ENCODE measurements at regions not wholly inside any gene's neighbourhood (a gene's known extent, or its start where the extent isn't known, plus 50 kb on each side); places are given as distances from the start of the nearest gene placed in this dataset.

DNA sequence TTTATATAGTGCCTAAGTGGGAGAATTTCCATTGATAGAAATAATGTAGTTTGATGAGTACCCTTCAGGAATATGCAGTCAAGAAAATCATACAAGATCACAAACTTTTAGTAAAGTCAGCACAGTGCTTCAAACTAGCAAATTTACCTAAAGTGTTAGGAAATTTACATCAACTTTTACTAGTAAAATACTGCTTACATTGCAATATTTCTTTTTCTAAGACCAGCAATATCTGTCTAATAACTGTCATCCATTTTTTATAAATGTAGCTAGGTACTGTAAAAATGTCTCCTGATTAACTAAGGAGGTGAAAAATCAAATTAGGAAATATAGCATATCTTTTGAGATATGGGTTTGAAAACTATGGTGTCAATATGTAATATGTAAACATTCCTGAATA is 405.4 kb downstream of the MDFIC start:
- Histone ChIP-seq H3K4me3 (ENCODE audit: low read depth, low read length) (no peak overlapping the region), H3K9me3 (ENCODE audit: control insufficient read depth, insufficient read depth, low read depth, low read length) (no peaks in the 10 kb centered on the region), H3K36me3 (ENCODE audit: control insufficient read depth in 2 of 2, insufficient read depth in 1 of 2, low read length in 2 of 2) (no peaks in the 10 kb centered on the region), H3K4me1 (ENCODE audit: control insufficient read depth, insufficient read depth, low read length) (no peaks in the 10 kb centered on the region), H3K27ac (ENCODE audit: extremely low read depth, low read depth, low read length) (no peak overlapping the region)
- ChIA-PET POLR2A (no interaction called here), CTCF (no interaction called here)
- no peak for TF ChIP-seq GLI4 (tag by site-specific recombination; IDR thresholded peaks at IDR 0.05)
- TF ChIP-seq ZNF37A (tag by site-specific recombination; IDR thresholded peaks at IDR 0.05): no peak
- TF ChIP-seq BCL11A (tag by site-specific recombination; IDR thresholded peaks at IDR 0.05; ENCODE audit: low read depth): no peak
- no peak for TF ChIP-seq KLF10 (tag by site-specific recombination; IDR thresholded peaks at IDR 0.05)
- no peak for TF ChIP-seq OVOL3 (tag by site-specific recombination; IDR thresholded peaks at IDR 0.05)
- no peak for TF ChIP-seq SCRT2 (tag by site-specific recombination; IDR thresholded peaks at IDR 0.05)
- TF ChIP-seq ZNF473 (tag by site-specific recombination; IDR thresholded peaks at IDR 0.05): no peak
- TF ChIP-seq ZNF521 (tag by site-specific recombination; IDR thresholded peaks at IDR 0.05): no peak

DNA sequence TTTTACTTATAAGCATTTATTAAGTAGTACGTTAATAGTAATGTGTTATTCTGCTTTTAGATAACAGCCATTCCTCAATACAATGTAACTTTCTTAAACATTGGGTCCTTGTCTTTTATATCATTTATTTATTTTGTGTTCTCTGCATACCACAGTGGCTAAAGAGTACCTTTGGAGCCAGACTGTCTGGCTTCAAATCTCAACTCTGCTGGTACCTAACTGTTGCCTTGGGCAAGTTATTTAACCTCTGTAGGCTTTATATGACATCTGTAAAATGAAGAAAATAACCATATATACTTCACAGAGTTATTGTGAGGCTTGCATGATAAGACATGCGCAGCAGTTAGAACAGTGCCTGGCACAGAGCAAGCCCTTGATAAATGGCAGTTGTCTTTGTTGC is 397.6 kb downstream of the MDFIC start:
- ChIA-PET POLR2A (no interaction called here), CTCF (no interaction called here)
- no peaks in the 10 kb centered on the region for H3K36me3 ChIP-seq (ENCODE audit: control insufficient read depth in 2 of 2, insufficient read depth in 1 of 2, low read length in 2 of 2)
- H3K9me3 ChIP-seq (ENCODE audit: control insufficient read depth, insufficient read depth, low read depth, low read length): no peaks in the 10 kb centered on the region
- no peaks in the 10 kb centered on the region for H3K4me1 ChIP-seq (ENCODE audit: control insufficient read depth, insufficient read depth, low read length)
- no peak overlapping the region for H3K4me3 ChIP-seq (ENCODE audit: low read depth, low read length)
- no peak for TF ChIP-seq ZNF324 (tag by site-specific recombination; IDR thresholded peaks at IDR 0.05)
- TF ChIP-seq, protein P1, sequence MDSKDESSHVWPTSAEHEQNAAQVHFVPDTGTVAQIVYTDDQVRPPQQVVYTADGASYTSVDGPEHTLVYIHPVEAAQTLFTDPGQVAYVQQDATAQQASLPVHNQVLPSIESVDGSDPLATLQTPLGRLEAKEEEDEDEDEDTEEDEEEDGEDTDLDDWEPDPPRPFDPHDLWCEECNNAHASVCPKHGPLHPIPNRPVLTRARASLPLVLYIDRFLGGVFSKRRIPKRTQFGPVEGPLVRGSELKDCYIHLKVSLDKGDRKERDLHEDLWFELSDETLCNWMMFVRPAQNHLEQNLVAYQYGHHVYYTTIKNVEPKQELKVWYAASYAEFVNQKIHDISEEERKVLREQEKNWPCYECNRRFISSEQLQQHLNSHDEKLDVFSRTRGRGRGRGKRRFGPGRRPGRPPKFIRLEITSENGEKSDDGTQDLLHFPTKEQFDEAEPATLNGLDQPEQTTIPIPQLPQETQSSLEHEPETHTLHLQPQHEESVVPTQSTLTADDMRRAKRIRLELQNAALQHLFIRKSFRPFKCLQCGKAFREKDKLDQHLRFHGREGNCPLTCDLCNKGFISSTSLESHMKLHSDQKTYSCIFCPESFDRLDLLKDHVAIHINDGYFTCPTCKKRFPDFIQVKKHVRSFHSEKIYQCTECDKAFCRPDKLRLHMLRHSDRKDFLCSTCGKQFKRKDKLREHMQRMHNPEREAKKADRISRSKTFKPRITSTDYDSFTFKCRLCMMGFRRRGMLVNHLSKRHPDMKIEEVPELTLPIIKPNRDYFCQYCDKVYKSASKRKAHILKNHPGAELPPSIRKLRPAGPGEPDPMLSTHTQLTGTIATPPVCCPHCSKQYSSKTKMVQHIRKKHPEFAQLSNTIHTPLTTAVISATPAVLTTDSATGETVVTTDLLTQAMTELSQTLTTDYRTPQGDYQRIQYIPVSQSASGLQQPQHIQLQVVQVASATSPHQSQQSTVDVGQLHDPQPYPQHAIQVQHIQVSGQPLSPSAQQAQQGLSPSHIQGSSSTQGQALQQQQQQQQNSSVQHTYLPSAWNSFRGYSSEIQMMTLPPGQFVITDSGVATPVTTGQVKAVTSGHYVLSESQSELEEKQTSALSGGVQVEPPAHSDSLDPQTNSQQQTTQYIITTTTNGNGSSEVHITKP (tag by site-specific recombination; IDR thresholded peaks at IDR 0.05): no peak
- no peak for TF ChIP-seq ZNF529 (tag by site-specific recombination; IDR thresholded peaks at IDR 0.05; ENCODE audit: insufficient replicate concordance)
- no peak for TF ChIP-seq YY1 (tag by site-specific recombination; IDR thresholded peaks at IDR 0.05)
- no peak for TF ChIP-seq ZNF768 (tag by site-specific recombination; IDR thresholded peaks at IDR 0.05)
- TF ChIP-seq ZNF112 (tag by site-specific recombination; IDR thresholded peaks at IDR 0.05): no peak
- TF ChIP-seq, protein P2, sequence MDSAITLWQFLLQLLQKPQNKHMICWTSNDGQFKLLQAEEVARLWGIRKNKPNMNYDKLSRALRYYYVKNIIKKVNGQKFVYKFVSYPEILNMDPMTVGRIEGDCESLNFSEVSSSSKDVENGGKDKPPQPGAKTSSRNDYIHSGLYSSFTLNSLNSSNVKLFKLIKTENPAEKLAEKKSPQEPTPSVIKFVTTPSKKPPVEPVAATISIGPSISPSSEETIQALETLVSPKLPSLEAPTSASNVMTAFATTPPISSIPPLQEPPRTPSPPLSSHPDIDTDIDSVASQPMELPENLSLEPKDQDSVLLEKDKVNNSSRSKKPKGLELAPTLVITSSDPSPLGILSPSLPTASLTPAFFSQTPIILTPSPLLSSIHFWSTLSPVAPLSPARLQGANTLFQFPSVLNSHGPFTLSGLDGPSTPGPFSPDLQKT (IDR thresholded peaks at IDR 0.05; ENCODE audit: borderline replicate concordance, low read depth, low read length): no peak
- TF ChIP-seq KLF10 (tag by site-specific recombination; IDR thresholded peaks at IDR 0.05): no peak
- no peak for TF ChIP-seq ZFP3 (tag by site-specific recombination; IDR thresholded peaks at IDR 0.05; ENCODE audit: low read depth)
- TF ChIP-seq, protein P3, sequence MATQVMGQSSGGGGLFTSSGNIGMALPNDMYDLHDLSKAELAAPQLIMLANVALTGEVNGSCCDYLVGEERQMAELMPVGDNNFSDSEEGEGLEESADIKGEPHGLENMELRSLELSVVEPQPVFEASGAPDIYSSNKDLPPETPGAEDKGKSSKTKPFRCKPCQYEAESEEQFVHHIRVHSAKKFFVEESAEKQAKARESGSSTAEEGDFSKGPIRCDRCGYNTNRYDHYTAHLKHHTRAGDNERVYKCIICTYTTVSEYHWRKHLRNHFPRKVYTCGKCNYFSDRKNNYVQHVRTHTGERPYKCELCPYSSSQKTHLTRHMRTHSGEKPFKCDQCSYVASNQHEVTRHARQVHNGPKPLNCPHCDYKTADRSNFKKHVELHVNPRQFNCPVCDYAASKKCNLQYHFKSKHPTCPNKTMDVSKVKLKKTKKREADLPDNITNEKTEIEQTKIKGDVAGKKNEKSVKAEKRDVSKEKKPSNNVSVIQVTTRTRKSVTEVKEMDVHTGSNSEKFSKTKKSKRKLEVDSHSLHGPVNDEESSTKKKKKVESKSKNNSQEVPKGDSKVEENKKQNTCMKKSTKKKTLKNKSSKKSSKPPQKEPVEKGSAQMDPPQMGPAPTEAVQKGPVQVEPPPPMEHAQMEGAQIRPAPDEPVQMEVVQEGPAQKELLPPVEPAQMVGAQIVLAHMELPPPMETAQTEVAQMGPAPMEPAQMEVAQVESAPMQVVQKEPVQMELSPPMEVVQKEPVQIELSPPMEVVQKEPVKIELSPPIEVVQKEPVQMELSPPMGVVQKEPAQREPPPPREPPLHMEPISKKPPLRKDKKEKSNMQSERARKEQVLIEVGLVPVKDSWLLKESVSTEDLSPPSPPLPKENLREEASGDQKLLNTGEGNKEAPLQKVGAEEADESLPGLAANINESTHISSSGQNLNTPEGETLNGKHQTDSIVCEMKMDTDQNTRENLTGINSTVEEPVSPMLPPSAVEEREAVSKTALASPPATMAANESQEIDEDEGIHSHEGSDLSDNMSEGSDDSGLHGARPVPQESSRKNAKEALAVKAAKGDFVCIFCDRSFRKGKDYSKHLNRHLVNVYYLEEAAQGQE (tag by site-specific recombination; IDR thresholded peaks at IDR 0.05): no peak
- TF ChIP-seq, protein P4, sequence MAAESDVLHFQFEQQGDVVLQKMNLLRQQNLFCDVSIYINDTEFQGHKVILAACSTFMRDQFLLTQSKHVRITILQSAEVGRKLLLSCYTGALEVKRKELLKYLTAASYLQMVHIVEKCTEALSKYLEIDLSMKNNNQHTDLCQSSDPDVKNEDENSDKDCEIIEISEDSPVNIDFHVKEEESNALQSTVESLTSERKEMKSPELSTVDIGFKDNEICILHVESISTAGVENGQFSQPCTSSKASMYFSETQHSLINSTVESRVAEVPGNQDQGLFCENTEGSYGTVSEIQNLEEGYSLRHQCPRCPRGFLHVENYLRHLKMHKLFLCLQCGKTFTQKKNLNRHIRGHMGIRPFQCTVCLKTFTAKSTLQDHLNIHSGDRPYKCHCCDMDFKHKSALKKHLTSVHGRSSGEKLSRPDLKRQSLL (tag by site-specific recombination; IDR thresholded peaks at IDR 0.05): no peak
- TF ChIP-seq MYNN (tag by site-specific recombination; IDR thresholded peaks at IDR 0.05; ENCODE audit: borderline replicate concordance): no peak
- TF ChIP-seq ZNF785 (tag by site-specific recombination; IDR thresholded peaks at IDR 0.05): no peak
- TF ChIP-seq OSR2 (tag by site-specific recombination; IDR thresholded peaks at IDR 0.05): no peak
- TF ChIP-seq ZNF10 (tag by site-specific recombination; IDR thresholded peaks at IDR 0.05): no peak
- TF ChIP-seq, protein P5, sequence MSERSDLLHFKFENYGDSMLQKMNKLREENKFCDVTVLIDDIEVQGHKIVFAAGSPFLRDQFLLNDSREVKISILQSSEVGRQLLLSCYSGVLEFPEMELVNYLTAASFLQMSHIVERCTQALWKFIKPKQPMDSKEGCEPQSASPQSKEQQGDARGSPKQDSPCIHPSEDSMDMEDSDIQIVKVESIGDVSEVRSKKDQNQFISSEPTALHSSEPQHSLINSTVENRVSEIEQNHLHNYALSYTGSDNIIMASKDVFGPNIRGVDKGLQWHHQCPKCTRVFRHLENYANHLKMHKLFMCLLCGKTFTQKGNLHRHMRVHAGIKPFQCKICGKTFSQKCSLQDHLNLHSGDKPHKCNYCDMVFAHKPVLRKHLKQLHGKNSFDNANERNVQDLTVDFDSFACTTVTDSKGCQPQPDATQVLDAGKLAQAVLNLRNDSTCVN (tag by site-specific recombination; optimal IDR thresholded peaks at IDR 0.05): no peak
- TF ChIP-seq, protein P6, sequence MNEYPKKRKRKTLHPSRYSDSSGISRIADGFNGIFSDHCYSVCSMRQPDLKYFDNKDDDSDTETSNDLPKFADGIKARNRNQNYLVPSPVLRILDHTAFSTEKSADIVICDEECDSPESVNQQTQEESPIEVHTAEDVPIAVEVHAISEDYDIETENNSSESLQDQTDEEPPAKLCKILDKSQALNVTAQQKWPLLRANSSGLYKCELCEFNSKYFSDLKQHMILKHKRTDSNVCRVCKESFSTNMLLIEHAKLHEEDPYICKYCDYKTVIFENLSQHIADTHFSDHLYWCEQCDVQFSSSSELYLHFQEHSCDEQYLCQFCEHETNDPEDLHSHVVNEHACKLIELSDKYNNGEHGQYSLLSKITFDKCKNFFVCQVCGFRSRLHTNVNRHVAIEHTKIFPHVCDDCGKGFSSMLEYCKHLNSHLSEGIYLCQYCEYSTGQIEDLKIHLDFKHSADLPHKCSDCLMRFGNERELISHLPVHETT (tag by site-specific recombination; IDR thresholded peaks at IDR 0.05): no peak
- H3K27ac ChIP-seq (ENCODE audit: extremely low read depth, low read depth, low read length): no peak overlapping the region
